ENCODE measurements at regions not wholly inside any gene's neighbourhood (a gene's known extent, or its start where the extent isn't known, plus 50 kb on each side); places are given as distances from the start of the nearest gene placed in this dataset.

GRCh38 chr20:60424267-60424902 is 466.2 kb downstream of the CDH26 start:
- DNase-seq = no peak
- no peak overlapping the region for H3K4me3 ChIP-seq (ENCODE audit: low read length in 2 of 2)
- 57 to 65% methylated on average over 4 of the region's 4 CpGs for WGBS, 2 donors
- H3K4me1 ChIP-seq (ENCODE audit: control insufficient read depth in 1 of 2, insufficient read depth in 2 of 2, low read length in 2 of 2) = no peaks in the 10 kb centered on the region
- intact Hi-C loops (cut with DNase I) = no loop called here
- no peak for ATAC-seq (ENCODE audit: low FRiP score)
- H3K36me3 ChIP-seq (ENCODE audit: control insufficient read depth in 1 of 2, insufficient read depth in 2 of 2, low read length in 1 of 2) = no peaks in the 10 kb centered on the region
- H3K9me3 ChIP-seq (ENCODE audit: control insufficient read depth, low read length) = peaks cover 2% of the 10 kb centered on the region
- H3K27me3 ChIP-seq (ENCODE audit: control insufficient read depth in 1 of 2, insufficient read depth in 2 of 2, low read length in 1 of 2) = peaks cover 0 to 6% of the 10 kb centered on the region in 2 donors
- no peak overlapping the region for H3K27ac ChIP-seq (ENCODE audit: low read depth in 1 of 2, low read length in 2 of 2)

DNA sequence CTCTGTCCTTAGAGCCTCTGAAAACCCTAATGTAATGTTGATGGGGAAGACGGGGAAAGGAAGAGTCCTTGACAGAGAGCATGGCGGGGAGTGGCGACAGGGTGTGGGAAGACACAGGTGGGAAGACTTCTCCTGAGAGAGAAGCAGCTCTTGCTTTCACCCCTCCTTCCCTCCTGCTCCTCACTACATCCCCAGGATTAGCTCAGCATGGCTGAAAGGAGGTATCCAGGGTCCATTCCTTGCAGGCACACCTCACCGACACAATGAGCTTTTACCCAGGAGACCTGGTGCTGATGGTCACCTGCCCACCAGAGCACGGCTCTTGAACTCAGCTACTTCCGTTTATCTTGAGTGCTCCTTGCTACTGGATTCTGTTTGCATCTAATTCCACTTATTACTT is 469.3 kb downstream of the CDH26 start:
- Histone ChIP-seq H3K4me1 (ENCODE audit: control insufficient read depth in 1 of 2, insufficient read depth in 2 of 2, low read length in 2 of 2) (no peaks in the 10 kb centered on the region), H3K36me3 (ENCODE audit: control insufficient read depth in 1 of 2, insufficient read depth in 2 of 2, low read length in 1 of 2) (no peaks in the 10 kb centered on the region), H3K4me3 (ENCODE audit: low read length in 2 of 2) (no peak overlapping the region), H3K9me3 (ENCODE audit: control insufficient read depth, low read length) (peaks cover 2% of the 10 kb centered on the region), H3K27ac (ENCODE audit: low read depth in 1 of 2, low read length in 2 of 2) (no peak overlapping the region), H3K27me3 (ENCODE audit: control insufficient read depth in 1 of 2, insufficient read depth in 2 of 2, low read length in 1 of 2) (peaks cover 0 to 3% of the 10 kb centered on the region in 2 donors)
- ATAC-seq (ENCODE audit: low FRiP score) = no peak
- WGBS, 2 donors = 85 to 90% methylated on average over 6 of the region's 6 CpGs
- intact Hi-C loops (cut with DNase I) = no loop called here
- no peak for DNase-seq

DNA sequence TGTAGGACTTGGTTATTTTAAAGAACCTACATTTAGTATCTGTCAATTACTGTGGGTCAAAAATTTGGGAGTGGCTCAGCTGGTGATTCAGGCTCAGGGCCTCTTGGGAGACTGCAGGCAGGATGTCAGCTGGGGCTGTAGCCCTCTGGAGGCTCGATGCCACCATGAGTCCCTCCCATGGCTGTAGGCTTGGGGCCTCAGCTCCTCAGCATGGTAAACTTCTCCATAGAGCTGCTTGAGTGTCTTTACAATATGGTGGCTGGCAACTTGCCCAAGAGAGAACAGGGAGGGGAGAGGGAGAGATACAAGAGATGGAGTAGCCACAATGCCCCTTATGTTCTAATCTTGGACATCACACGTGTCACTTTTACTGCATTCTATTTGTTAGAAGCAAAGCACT is 470.4 kb downstream of the CDH26 start:
- peaks cover 2% of the 10 kb centered on the region for H3K9me3 ChIP-seq (ENCODE audit: control insufficient read depth, low read length)
- H3K36me3 ChIP-seq (ENCODE audit: control insufficient read depth in 1 of 2, insufficient read depth in 2 of 2, low read length in 1 of 2) = no peaks in the 10 kb centered on the region
- no peak for DNase-seq
- ATAC-seq (ENCODE audit: low FRiP score) = no peak
- 51 to 62% methylated on average over 2 of the region's 2 CpGs for WGBS, 2 donors
- no peak overlapping the region for H3K27ac ChIP-seq (ENCODE audit: low read depth in 1 of 2, low read length in 2 of 2)
- intact Hi-C loops (cut with DNase I) = no loop called here
- H3K4me3 ChIP-seq (ENCODE audit: low read length in 2 of 2) = no peak overlapping the region
- H3K27me3 ChIP-seq (ENCODE audit: control insufficient read depth in 1 of 2, insufficient read depth in 2 of 2, low read length in 1 of 2) = peaks cover 0 to 3% of the 10 kb centered on the region in 2 donors
- H3K4me1 ChIP-seq (ENCODE audit: control insufficient read depth in 1 of 2, insufficient read depth in 2 of 2, low read length in 2 of 2) = no peaks in the 10 kb centered on the region

DNA sequence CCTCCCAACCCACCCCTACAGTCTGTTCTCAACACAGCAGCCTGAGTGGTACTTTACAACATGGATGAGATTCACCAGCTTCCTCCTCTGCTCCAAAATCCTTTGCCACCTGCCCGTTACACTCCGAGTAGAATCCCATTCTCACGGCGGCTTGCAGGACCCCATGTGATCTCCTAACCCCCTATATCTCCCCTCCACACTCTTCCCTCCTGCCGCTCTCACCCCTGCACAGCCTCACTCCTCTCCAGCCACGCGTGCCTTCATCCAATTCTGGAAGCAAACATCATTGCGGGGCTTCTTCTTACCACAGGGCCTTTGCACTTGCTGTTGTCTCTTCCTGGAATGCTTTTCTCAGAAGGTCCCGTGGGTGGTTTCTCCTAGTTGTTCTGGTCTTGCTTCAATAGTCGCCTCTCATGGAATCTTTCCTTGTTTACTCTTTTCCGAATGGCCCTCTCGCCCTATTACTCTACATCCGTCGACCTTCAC is 472.3 kb downstream of the CDH26 start:
- no peak for ATAC-seq (ENCODE audit: low FRiP score)
- WGBS, 2 donors = 89% methylated on average over 14 of the region's 14 CpGs
- DNase-seq = no peak
- Histone ChIP-seq H3K4me1 (ENCODE audit: control insufficient read depth in 1 of 2, insufficient read depth in 2 of 2, low read length in 2 of 2) (no peaks in the 10 kb centered on the region), H3K4me3 (ENCODE audit: low read length in 2 of 2) (no peak overlapping the region), H3K27me3 (ENCODE audit: control insufficient read depth in 1 of 2, insufficient read depth in 2 of 2, low read length in 1 of 2) (peaks cover 0 to 3% of the 10 kb centered on the region in 2 donors), H3K9me3 (ENCODE audit: control insufficient read depth, low read length) (peaks cover 2% of the 10 kb centered on the region), H3K27ac (ENCODE audit: low read depth in 1 of 2, low read length in 2 of 2) (no peak overlapping the region), H3K36me3 (ENCODE audit: control insufficient read depth in 1 of 2, insufficient read depth in 2 of 2, low read length in 1 of 2) (no peaks in the 10 kb centered on the region)
- intact Hi-C loops (cut with DNase I) = no loop called here

- intact Hi-C loops (cut with DNase I) = no loop called here
- Histone ChIP-seq H3K27ac (ENCODE audit: low read depth in 1 of 2, low read length in 2 of 2) (no peak overlapping the region), H3K9me3 (ENCODE audit: control insufficient read depth, low read length) (peaks cover 2% of the 10 kb centered on the region), H3K36me3 (ENCODE audit: control insufficient read depth in 1 of 2, insufficient read depth in 2 of 2, low read length in 1 of 2) (no peaks in the 10 kb centered on the region), H3K4me1 (ENCODE audit: control insufficient read depth in 1 of 2, insufficient read depth in 2 of 2, low read length in 2 of 2) (no peaks in the 10 kb centered on the region), H3K27me3 (ENCODE audit: control insufficient read depth in 1 of 2, insufficient read depth in 2 of 2, low read length in 1 of 2) (peaks cover 0 to 3% of the 10 kb centered on the region in 2 donors), H3K4me3 (ENCODE audit: low read length in 2 of 2) (no peak overlapping the region)
- 65 to 74% methylated on average over 5 of the region's 5 CpGs for WGBS, 2 donors
- no peak for ATAC-seq (ENCODE audit: low FRiP score)
- no peak for DNase-seq
These were observed 473.1 kb downstream of the CDH26 start for GRCh38 chr20:60431349-60431748.

DNA sequence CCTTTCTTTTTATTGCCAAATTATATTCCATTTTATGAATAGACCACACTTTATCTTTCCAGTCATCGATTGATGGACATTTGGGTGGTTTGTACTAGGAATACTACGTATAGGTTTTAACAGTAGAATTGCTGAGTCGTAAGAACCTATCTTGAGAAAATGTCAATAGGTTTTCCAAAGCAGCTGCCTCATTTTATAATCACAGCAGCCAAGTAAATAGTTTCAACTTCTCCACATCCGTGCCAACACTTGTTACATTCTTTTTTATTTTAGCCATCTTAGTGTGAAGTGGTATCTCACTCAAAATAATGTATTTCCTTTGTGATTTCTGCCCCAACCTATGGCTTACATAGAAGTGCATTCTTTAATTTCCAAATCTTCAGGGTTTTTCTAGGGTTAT is 479.2 kb downstream of the CDH26 start:
- 73 to 78% methylated on average over 4 of the region's 4 CpGs for WGBS, 2 donors
- ATAC-seq (ENCODE audit: low FRiP score) = no peak

DNA sequence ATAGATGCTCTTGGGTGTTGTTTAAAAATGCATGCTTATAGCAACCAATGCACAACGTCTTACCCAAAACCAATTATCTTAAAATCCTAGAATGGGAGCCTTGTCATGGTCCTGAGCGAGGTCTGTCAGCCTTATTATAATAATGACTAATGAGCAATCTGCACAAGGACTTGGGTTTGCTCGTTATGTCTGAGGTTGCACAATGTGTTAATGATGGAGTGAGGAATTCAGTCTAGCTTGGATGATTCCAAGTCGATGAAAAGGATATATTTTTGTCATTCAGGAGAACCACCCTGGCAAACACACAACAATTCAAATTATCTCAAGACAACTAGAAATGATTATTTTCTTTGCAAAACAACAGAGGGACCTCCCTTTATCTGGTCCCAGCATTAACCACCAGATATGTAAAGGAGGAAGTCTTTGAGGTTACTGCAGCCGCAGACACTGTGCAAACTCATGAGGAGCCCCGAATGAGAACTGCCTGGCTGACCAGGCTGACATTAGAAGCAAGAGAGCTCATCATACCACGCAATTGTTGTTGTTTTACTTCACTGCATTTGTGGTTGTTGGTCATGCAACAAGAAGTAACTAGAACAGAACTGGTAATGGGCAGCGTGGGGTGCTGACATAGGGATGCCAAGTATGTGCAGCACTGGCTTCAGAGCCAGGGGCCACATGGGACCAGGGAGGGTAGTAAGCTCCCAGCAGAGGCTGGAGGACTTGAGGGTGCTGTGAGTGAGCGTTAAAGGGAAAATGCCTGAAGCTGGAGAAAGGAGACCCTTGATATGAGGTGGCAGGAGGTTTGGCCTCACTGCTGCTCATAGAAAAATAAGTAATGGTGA is 488.3 kb downstream of the CDH26 start:
- DNase-seq (no peak), ATAC-seq (ENCODE audit: low FRiP score) (no peak)
- WGBS, 2 donors = 72 to 75% methylated on average over 9 of the region's 9 CpGs
- no peak overlapping the region for H3K27ac ChIP-seq (ENCODE audit: low read depth in 1 of 2, low read length in 2 of 2)
- no peaks in the 10 kb centered on the region for H3K9me3 ChIP-seq (ENCODE audit: control insufficient read depth, low read length)
- no peaks in the 10 kb centered on the region for H3K4me1 ChIP-seq (ENCODE audit: control insufficient read depth in 1 of 2, insufficient read depth in 2 of 2, low read length in 2 of 2)
- H3K36me3 ChIP-seq (ENCODE audit: control insufficient read depth in 1 of 2, insufficient read depth in 2 of 2, low read length in 1 of 2) = no peaks in the 10 kb centered on the region
- intact Hi-C loops (cut with DNase I) = no loop called here
- H3K4me3 ChIP-seq (ENCODE audit: low read length in 2 of 2) = no peak overlapping the region
- H3K27me3 ChIP-seq (ENCODE audit: control insufficient read depth in 1 of 2, insufficient read depth in 2 of 2, low read length in 1 of 2) = no peaks in the 10 kb centered on the region

More for the DNA sequence above, 479.2 kb downstream of the CDH26 start:
- no peak overlapping the region for H3K4me3 ChIP-seq (ENCODE audit: low read length in 2 of 2)
- no peaks in the 10 kb centered on the region for H3K9me3 ChIP-seq (ENCODE audit: control insufficient read depth, low read length)
- H3K36me3 ChIP-seq (ENCODE audit: control insufficient read depth in 1 of 2, insufficient read depth in 2 of 2, low read length in 1 of 2) = no peaks in the 10 kb centered on the region
- no peaks in the 10 kb centered on the region for H3K27me3 ChIP-seq (ENCODE audit: control insufficient read depth in 1 of 2, insufficient read depth in 2 of 2, low read length in 1 of 2)
- intact Hi-C loops (cut with DNase I) = no loop called here
- DNase-seq = no peak
- no peaks in the 10 kb centered on the region for H3K4me1 ChIP-seq (ENCODE audit: control insufficient read depth in 1 of 2, insufficient read depth in 2 of 2, low read length in 2 of 2)
- no peak overlapping the region for H3K27ac ChIP-seq (ENCODE audit: low read depth in 1 of 2, low read length in 2 of 2)

DNA sequence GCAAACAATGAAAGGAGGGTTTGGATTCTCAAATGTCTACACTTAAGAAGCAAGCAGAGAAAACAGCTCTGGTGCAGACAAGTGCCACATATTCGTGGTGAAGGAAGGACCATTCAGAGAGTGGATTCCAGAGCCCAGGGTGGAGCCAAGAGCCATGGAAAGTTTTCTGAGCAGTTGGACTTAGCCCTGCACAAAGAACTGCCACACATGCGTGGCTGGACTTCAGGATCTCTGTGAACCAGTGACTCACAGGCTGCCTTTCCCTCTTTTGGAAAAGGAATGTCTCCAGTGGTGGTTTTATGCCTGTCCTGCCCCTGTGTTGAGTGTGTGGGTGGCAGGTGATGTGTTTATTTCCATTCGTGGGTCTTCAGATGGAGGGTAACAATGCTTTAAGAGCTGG is 489.5 kb downstream of the CDH26 start:
- H3K4me1 ChIP-seq (ENCODE audit: control insufficient read depth in 1 of 2, insufficient read depth in 2 of 2, low read length in 2 of 2) = no peaks in the 10 kb centered on the region
- no peaks in the 10 kb centered on the region for H3K27me3 ChIP-seq (ENCODE audit: control insufficient read depth in 1 of 2, insufficient read depth in 2 of 2, low read length in 1 of 2)
- no peak for DNase-seq
- intact Hi-C loops (cut with DNase I) = no loop called here
- WGBS, 2 donors = 30 to 32% methylated on average over 3 of the region's 3 CpGs
- H3K4me3 ChIP-seq (ENCODE audit: low read length in 2 of 2) = no peak overlapping the region
- no peaks in the 10 kb centered on the region for H3K9me3 ChIP-seq (ENCODE audit: control insufficient read depth, low read length)
- ATAC-seq (ENCODE audit: low FRiP score) = no peak
- H3K27ac ChIP-seq (ENCODE audit: low read depth in 1 of 2, low read length in 2 of 2) = no peak overlapping the region
- H3K36me3 ChIP-seq (ENCODE audit: control insufficient read depth in 1 of 2, insufficient read depth in 2 of 2, low read length in 1 of 2) = no peaks in the 10 kb centered on the region
